Esophagus (tissue), 2 donors: ENCODE measurements at regions not wholly inside any gene's neighbourhood (a gene's known extent, or its start where the extent isn't known, plus 50 kb on each side); places are given as distances from the start of the nearest gene placed in this dataset.

Experiments used
- H3K27ac ChIP-seq, 2 donors: one replicate each; pipeline ENCODE4 v1.5.1; 2013; ENCODE audit warnings: low read depth in 2 of 2, mild to moderate bottlenecking in 2 of 2, inconsistent platforms in 1 of 2, low read length in 1 of 2, moderate library complexity in 1 of 2
- H3K27me3 ChIP-seq, 2 donors: one replicate each; pipeline ENCODE4 v1.6.1; 2013; ENCODE audit warnings: low read length in 2 of 2, control low read depth in 1 of 2, mild to moderate bottlenecking in 1 of 2; ENCODE audit not compliant: insufficient read depth in 2 of 2, control insufficient read depth in 1 of 2
- H3K36me3 ChIP-seq, 2 donors: one replicate each; pipeline ENCODE4 v1.6.1; 2013; ENCODE audit warnings: low read length in 1 of 2; ENCODE audit not compliant: control insufficient read depth in 2 of 2, insufficient read depth in 2 of 2
- H3K4me1 ChIP-seq, 2 donors: one replicate each; pipeline ENCODE4 v1.6.1; 2013; ENCODE audit warnings: low read length in 1 of 2; ENCODE audit not compliant: control insufficient read depth in 2 of 2, insufficient read depth in 2 of 2
- H3K4me3 ChIP-seq, 2 donors: one replicate each; pipeline ENCODE4 v1.5.1; 2013; ENCODE audit warnings: low read length in 2 of 2, mild to moderate bottlenecking in 2 of 2, low read depth in 1 of 2, moderate library complexity in 1 of 2
- H3K9me3 ChIP-seq, 2 donors: one replicate each; pipeline ENCODE4 v1.6.1; 2013; ENCODE audit warnings: mild to moderate bottlenecking in 2 of 2, low read depth in 1 of 2, low read length in 1 of 2, moderate library complexity in 1 of 2; ENCODE audit not compliant: control insufficient read depth in 2 of 2, insufficient read depth in 1 of 2
- WGBS, 2 donors: extraction: QIAGEN DNeasy Blood & Tissue Kit; methylation state at CpG; one replicate each; pipeline ENCODE4 v1.1.7; 2013; 5-methylcytosine and 5-hydroxymethylcytosine counted together
- donor health status: healthy with polysubstance abuse.
- donor health status: Bipolar disorder and iron deficiency.

DNA sequence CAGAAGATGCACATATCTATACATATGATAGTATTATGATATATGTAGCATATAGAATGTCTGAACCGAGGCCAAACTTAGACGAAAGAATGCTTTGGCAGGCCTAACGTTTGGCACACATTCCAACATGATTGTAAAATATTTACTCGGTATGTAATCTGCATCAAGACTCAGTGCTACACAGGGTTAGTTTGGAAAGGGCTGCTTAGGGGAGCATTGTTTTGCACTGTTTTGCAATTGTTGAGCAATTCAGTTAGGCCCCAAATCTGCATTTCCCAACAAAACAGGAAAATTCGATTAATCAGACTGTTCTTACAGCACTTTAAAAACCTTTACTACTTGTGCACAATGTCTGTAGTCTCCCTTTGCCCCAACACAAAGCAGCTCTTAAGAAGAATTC lies 216.0 kb upstream of the NEGR1 start:
- no peaks in the 10 kb centered on the region for H3K9me3 ChIP-seq
- 35 to 49% methylated on average over 5 of the region's 5 CpGs for WGBS, 2 donors
- no peaks in the 10 kb centered on the region for H3K4me1 ChIP-seq
- H3K27ac ChIP-seq = no peak overlapping the region
- no peaks in the 10 kb centered on the region for H3K27me3 ChIP-seq
- H3K4me3 ChIP-seq = no peak overlapping the region
- no peaks in the 10 kb centered on the region for H3K36me3 ChIP-seq

DNA sequence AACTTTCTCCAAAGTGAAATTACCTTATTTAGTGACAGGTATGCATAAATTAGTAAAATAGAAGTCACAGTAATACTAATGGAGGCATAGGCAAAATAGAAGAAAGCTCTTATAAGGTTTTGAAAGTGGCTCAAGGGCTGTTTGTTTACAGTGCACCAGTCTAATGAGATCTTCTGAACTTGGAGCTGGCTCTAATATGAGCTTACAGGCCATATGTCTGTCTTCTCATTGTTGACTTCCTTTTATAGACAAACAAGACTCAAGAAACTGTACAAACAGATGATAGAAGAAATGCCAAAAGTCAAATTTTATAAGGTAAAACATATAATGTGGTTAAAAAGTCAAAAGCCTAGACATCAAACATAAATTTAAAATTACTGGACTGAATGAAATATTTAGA lies 207.5 kb upstream of the NEGR1 start:
- Histone ChIP-seq H3K36me3 (no peaks in the 10 kb centered on the region), H3K4me3 (no peak overlapping the region), H3K27ac (no peak overlapping the region), H3K9me3 (no peaks in the 10 kb centered on the region), H3K4me1 (no peaks in the 10 kb centered on the region), H3K27me3 (no peaks in the 10 kb centered on the region)

DNA sequence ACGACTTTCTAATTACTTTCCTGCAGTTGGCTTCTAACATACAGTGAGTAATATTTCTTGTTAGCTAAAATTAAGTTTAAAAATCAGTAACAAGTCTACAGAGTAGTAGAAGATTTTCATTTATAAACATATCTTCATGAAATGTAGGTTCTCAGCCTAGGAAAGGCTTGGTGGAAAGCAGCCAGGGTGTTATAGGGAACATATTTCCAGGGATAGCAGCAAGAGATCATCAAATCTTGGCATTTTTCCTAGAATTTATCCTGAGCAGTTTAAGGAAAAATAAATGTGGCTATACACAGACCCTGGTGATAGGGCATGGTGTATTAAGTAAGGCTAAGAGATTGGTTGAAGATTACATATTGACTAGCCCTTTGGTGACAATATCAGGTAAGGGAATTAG lies 203.5 kb upstream of the NEGR1 start:
- no peak overlapping the region for H3K27ac ChIP-seq
- H3K9me3 ChIP-seq = peaks cover 0 to 3% of the 10 kb centered on the region in 2 donors
- H3K36me3 ChIP-seq = no peaks in the 10 kb centered on the region
- no peak overlapping the region for H3K4me3 ChIP-seq
- H3K4me1 ChIP-seq = no peaks in the 10 kb centered on the region
- WGBS, 2 donors = 10 to 22% methylated on average over 1 of the region's 1 CpG
- H3K27me3 ChIP-seq = no peaks in the 10 kb centered on the region

DNA sequence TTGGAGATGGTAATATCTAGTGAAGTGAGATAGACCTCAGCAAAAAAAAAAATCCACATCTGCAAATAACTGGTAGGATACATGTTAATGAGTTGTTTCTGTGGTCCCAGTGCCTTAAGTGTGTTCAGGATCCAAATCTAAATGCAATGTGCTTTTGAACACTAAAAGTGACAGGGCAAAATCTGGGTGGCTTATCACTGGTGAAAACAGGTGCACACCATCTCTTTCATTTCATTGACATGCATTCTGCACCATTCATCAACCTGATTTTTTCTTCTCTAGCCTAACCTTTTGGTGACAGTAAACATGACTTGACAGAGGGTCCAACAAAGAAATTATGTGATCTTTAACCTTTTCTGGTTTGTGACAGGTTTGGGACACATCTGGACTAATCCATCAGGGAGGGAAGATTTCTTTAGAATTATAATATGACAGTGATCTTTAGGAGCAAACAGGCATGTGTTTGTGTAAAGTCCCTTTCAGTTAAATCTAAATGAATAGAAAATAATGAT lies 201.6 kb upstream of the NEGR1 start:
- Histone ChIP-seq H3K36me3 (no peaks in the 10 kb centered on the region), H3K4me1 (no peaks in the 10 kb centered on the region), H3K4me3 (no peak overlapping the region), H3K9me3 (peaks cover 3 to 4% of the 10 kb centered on the region in 2 donors), H3K27me3 (no peaks in the 10 kb centered on the region), H3K27ac (no peak overlapping the region)

DNA sequence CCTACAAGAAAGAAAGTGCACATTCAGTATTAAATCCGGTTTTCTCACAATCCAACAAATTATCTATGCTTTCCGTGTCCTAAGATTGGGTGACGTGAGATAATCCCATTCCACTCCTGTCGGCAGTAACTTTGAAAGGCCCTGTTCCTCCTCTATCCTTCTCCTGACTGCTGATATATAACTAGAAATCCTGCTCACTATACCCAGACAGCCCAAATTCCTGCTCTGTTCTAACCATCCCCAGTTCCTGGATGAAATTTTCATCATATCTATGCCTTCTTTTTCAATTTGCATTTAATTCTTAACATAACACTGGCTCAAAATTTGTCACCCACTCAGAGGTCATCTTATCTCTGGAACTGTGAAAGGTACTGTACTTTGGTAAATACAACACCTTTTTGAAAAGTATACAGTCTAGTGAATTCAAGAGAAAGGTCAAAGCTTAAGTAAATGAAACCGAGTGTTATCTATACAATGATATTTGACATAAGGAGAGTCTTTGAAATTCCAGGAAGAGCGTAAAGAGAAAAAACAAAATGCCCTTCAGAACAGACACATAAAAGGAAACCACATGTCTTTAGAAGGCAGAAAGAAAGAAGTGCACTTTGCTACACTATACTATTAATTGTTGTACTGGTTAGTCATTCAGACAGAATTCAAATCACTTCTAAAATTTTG lies 200.5 kb upstream of the NEGR1 start:
- peaks cover 3 to 4% of the 10 kb centered on the region in 2 donors for H3K9me3 ChIP-seq
- H3K4me1 ChIP-seq = no peaks in the 10 kb centered on the region
- H3K4me3 ChIP-seq = no peak overlapping the region
- WGBS, 2 donors = 49 to 57% methylated on average over 6 of the region's 6 CpGs
- H3K27ac ChIP-seq = no peak overlapping the region
- no peaks in the 10 kb centered on the region for H3K27me3 ChIP-seq
- H3K36me3 ChIP-seq = no peaks in the 10 kb centered on the region

DNA sequence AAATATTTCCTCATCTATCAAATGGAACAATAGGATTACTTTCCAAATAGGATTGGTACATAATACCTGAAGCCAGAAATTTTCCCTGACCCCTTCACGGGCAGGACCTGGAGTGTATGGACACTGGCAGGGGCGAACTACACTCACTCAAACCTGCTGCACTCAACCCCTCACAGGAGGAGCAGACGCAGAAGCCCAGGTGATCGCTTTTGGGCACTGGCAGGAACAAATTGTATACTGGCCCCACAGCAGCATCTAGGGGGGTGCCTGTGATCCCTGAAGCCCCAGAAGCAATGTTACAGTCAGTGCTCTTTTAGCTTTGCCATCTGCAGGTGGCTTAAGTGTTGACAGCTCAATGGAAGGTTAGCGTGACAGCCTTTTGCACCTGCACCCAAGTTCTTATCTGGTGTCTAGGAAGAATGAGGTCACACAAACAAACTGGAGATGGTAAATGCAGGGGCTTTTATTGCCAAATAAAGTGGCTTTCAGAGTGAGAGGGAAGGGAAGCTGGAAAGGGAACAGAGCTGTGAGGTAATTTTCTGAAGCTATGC lies 199.2 kb upstream of the NEGR1 start:
- Histone ChIP-seq H3K4me1 (no peaks in the 10 kb centered on the region), H3K9me3 (peaks cover 3 to 4% of the 10 kb centered on the region in 2 donors), H3K36me3 (no peaks in the 10 kb centered on the region), H3K27ac (no peak overlapping the region), H3K4me3 (no peak overlapping the region), H3K27me3 (no peaks in the 10 kb centered on the region)
- 79 to 86% methylated on average over 5 of the region's 5 CpGs for WGBS, 2 donors

DNA sequence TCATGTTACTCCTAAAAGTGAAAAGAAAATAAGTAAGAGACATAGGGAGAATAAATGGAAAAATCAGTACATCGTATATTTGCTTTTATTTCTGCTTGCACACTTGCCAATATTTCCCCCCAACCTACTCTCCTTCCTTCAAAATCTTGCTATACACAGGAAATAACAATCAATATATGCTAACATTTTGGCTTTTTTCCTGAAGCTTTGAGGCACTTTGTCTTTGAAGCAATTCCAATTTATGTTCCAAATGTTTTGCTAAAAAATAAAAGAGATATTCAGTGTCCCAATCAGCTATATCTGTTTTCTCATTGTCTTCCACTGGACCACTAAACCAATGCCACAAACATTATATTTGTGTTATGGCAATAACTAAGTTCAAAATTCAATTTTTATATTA lies 184.0 kb upstream of the NEGR1 start:
- Histone ChIP-seq H3K4me3 (no peak overlapping the region), H3K9me3 (no peaks in the 10 kb centered on the region), H3K27me3 (no peaks in the 10 kb centered on the region), H3K36me3 (no peaks in the 10 kb centered on the region), H3K27ac (no peak overlapping the region), H3K4me1 (no peaks in the 10 kb centered on the region)
- 57 to 58% methylated on average over 1 of the region's 1 CpG for WGBS, 2 donors

DNA sequence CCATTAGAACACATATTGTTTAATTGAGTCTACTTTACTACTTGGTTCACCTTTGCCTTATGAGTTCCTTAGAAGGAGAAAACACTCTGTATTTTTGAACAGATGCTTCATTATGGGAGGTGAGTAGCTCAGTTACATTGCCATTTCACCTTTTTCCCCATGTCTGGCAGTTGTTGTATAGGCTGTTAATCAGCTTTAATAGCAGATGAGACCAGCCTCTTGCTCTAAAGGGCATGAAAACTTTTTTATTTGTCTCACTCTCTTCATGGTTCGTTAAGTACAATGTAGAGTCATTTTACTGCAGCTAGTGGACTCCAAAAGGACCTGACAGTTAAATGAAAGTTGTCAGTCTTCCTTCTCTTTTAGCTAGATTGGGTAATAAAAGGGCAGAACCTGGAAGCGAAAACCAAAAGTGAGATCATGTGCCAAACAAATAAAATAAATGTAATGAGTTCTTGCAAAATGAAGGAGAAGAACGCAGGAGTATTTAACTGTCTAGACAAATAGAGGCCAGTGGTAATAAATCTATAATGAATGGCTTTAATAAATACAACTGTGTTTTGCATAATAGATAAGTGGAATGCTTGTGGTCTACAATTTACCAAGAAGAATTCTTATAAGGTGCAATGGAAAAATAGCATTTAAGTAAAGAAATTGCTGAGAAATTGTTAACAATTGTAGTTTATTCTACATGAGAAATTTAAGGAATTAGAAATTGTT lies 180.0 kb upstream of the NEGR1 start:
- Histone ChIP-seq H3K36me3 (no peaks in the 10 kb centered on the region), H3K4me1 (no peaks in the 10 kb centered on the region), H3K9me3 (no peaks in the 10 kb centered on the region), H3K27me3 (no peaks in the 10 kb centered on the region), H3K4me3 (no peak overlapping the region), H3K27ac (no peak overlapping the region)
- whole genome bisulfite sequencing, 2 donors = 83% methylated on average over 3 of the region's 3 CpGs

DNA sequence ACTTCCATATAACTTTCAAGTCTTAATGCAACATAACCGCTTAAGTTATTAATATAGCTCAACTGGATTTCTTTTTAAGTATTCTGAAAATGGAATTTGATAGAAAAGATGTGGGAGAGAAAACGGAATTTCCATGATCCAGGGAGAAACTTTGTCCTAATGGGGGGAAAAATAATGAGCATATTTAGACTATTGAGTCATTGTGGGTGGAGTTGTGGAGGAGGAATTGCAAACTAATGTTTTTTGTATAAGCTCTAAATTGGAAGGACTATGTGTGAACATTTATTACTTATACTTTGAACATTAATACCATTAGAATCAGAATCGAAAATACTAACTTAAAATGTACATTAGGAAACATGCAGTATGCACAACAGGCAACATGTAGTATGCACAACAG lies 159.9 kb upstream of the NEGR1 start:
- Histone ChIP-seq H3K36me3 (no peaks in the 10 kb centered on the region), H3K9me3 (peaks cover 0 to 2% of the 10 kb centered on the region in 2 donors), H3K4me1 (no peaks in the 10 kb centered on the region), H3K27me3 (no peaks in the 10 kb centered on the region), H3K4me3 (no peak overlapping the region), H3K27ac (no peak overlapping the region)
- WGBS, 2 donors = 66 to 70% methylated on average over 3 of the region's 3 CpGs

DNA sequence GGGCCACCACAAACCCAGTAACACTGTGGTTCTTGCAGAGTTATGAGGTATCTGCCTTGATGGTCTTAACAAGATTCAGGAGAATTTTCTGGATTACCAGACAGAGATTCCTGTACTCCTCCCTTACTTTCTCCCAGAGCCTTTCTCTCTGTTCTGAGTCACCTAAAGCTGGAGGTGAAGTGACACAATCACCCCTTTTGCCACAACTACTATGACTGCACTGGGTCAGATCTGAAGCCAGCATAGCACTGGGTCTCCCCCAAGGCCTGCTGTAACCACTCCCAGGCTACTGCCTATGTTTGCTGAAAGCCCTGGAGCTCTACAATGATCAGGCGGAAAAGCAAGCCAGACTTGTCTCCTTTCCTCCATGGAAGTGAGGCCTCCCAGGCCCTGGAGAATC lies 156.7 kb upstream of the NEGR1 start:
- WGBS, 2 donors = 67 to 86% methylated on average over 1 of the region's 1 CpG
- Histone ChIP-seq H3K4me3 (no peak overlapping the region), H3K27me3 (no peaks in the 10 kb centered on the region), H3K36me3 (no peaks in the 10 kb centered on the region), H3K9me3 (no peaks in the 10 kb centered on the region), H3K27ac (no peak overlapping the region), H3K4me1 (no peaks in the 10 kb centered on the region)
